Right lobe of liver (tissue), 4 donors: ENCODE measurements at regions not wholly inside any gene's neighbourhood (a gene's known extent, or its start where the extent isn't known, plus 50 kb on each side); places are given as distances from the start of the nearest gene placed in this dataset.

Source experiments
- POLR2A ChIP-seq: fragments of 450-650 bp; IDR thresholded peaks from one replicate; pipeline ENCODE4 v1.6.1; 2017; ENCODE audit warnings: antibody characterized with exemption, mild to moderate bottlenecking
- TF ChIP-seq, protein P1 (sequence below), 4 donors: fragments of 200-600 bp in 3 of 4; fragments of 450-650 bp in 1 of 4; IDR thresholded peaks; one replicate each; pipeline versions ENCODE4 v1.5.1 to v1.8.0; 2016 to 2022; ENCODE audit warnings: antibody characterized with exemption in 4 of 4, mild to moderate bottlenecking in 2 of 4
- donor health status: DM: no; HTN: no; CAD: no.
- donor health status: DM: no; HTN: no; CAD: no.
- donor health status: DM: no; HTN: yes; CAD: no.

DNA sequence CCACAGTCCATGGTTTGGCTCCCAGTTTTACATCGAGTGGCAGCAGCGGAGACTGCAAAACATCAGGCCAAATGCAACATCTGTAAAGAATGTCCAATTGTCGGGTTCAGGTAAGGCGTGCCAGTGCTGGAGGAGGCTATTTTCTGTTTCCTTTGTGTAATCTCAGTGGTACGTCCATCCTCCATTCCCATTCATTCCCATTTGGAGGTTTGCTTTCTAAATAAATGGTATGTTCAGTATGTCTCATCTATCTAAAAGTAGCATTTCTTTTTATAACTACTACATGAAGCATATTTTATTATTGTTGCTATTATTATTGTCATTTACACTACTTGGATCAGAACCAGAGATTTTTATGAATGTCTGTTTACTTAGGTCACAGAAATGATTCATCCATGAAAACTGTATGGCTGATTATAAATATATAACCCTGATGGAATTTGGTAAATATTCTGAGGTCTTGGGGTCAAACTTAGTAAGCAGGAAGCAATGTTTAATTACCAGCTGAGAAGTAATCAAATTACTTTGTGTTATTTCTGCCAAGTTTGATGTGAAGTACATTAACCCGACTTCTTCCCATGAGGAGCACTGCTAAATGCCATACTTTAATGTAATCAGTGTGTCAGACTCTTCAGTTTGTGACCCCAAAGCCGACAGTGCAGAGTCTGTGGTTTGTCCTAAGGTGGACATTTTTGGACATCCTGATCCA, 512.9 kb downstream of the UTRN start:
- TF ChIP-seq, protein P1, sequence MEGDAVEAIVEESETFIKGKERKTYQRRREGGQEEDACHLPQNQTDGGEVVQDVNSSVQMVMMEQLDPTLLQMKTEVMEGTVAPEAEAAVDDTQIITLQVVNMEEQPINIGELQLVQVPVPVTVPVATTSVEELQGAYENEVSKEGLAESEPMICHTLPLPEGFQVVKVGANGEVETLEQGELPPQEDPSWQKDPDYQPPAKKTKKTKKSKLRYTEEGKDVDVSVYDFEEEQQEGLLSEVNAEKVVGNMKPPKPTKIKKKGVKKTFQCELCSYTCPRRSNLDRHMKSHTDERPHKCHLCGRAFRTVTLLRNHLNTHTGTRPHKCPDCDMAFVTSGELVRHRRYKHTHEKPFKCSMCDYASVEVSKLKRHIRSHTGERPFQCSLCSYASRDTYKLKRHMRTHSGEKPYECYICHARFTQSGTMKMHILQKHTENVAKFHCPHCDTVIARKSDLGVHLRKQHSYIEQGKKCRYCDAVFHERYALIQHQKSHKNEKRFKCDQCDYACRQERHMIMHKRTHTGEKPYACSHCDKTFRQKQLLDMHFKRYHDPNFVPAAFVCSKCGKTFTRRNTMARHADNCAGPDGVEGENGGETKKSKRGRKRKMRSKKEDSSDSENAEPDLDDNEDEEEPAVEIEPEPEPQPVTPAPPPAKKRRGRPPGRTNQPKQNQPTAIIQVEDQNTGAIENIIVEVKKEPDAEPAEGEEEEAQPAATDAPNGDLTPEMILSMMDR (IDR thresholded peaks at IDR 0.05), result no peak
- no peak for TF ChIP-seq POLR2A
